ENCODE measurements at regions not wholly inside any gene's neighbourhood (a gene's known extent, or its start where the extent isn't known, plus 50 kb on each side); places are given as distances from the start of the nearest gene placed in this dataset.

DNA sequence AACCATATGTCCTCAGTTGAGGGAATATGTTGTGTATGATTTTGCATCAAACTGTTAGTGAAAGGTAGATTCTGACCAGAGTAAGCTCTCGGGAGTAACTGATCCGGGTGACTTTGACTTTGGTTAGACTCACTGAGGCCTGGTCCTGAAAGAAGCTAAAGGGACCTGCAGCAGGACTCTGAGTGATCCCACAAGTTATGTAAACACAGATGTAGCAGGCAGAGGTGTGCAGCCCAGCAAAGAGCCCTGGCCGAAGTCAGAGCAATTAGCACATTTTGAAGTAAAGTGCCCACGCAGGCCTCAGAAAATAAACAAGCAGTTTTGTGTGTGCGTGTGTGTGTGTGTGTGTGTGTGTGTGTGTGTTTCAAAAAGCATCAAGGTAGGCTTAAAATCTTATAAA is 245.6 kb upstream of the FERD3L start:
- WGBS, 2 donors: 63 to 77% methylated on average over 5 of the region's 5 CpGs
- H3K4me1 ChIP-seq: no peaks in the 10 kb centered on the region
- H3K27me3 ChIP-seq: no peaks in the 10 kb centered on the region
- H3K4me3 ChIP-seq: no peak overlapping the region
- DNase-seq (no peak), ATAC-seq (no peak)
- no peak overlapping the region for H3K27ac ChIP-seq
- H3K9me3 ChIP-seq: peaks cover 0 to 9% (median 0%) of the 10 kb centered on the region in 11 donors
- TF ChIP-seq, protein P1, sequence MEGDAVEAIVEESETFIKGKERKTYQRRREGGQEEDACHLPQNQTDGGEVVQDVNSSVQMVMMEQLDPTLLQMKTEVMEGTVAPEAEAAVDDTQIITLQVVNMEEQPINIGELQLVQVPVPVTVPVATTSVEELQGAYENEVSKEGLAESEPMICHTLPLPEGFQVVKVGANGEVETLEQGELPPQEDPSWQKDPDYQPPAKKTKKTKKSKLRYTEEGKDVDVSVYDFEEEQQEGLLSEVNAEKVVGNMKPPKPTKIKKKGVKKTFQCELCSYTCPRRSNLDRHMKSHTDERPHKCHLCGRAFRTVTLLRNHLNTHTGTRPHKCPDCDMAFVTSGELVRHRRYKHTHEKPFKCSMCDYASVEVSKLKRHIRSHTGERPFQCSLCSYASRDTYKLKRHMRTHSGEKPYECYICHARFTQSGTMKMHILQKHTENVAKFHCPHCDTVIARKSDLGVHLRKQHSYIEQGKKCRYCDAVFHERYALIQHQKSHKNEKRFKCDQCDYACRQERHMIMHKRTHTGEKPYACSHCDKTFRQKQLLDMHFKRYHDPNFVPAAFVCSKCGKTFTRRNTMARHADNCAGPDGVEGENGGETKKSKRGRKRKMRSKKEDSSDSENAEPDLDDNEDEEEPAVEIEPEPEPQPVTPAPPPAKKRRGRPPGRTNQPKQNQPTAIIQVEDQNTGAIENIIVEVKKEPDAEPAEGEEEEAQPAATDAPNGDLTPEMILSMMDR (IDR thresholded peaks at IDR 0.05): no peak
- intact Hi-C loops (cut with DNase I): no loop called here
- H3K36me3 ChIP-seq: no peaks in the 10 kb centered on the region

DNA sequence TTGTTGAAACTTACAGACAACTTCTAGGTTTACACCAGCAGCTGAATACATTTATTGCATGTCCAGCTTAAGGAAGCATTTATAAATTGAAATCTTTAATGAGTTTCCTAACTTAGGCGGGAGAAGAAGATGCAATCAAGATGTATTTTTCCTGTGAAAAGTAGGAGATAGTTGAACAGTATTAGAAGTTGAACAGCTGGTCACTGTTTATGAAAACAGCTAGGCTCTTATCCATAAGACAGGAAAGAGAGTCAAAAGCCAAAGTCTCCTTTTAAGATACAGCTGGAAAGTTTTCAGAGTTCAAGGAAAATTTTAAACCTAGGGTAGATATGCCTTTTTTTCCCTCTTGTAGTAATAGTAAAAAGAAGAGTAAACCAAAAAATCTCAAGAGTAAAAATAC is 236.1 kb upstream of the FERD3L start:
- 50 to 63% methylated on average over 1 of the region's 1 CpG for WGBS, 2 donors
- H3K27ac ChIP-seq: no peak overlapping the region
- H3K4me3 ChIP-seq: no peak overlapping the region
- no peaks in the 10 kb centered on the region for H3K27me3 ChIP-seq
- no peak for ATAC-seq
- no peaks in the 10 kb centered on the region for H3K36me3 ChIP-seq
- intact Hi-C loops (cut with DNase I): no loop called here
- no peaks in the 10 kb centered on the region for H3K4me1 ChIP-seq
- TF ChIP-seq, protein P1 (IDR thresholded peaks at IDR 0.05): no peak
- H3K9me3 ChIP-seq: no peaks in the 10 kb centered on the region
- DNase-seq: no peak

DNA sequence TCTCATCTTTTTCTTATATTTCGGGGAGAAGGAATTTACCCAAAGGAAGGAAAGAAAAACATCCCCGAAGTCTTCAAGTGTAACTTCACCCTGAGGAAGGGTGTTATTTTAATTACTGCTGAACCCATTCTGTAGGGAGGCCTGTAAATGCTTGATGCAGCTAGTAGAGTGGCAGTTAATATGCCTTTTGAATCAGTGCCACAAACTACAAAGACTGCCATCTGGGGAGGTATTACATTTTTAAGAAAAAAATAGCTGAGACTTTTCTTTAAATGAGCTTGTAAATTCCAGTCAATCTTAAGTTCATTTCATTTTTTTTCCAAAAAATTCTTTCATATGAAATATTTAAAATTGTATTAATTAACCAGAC is 233.1 kb upstream of the FERD3L start:
- H3K27me3 ChIP-seq: no peaks in the 10 kb centered on the region
- H3K36me3 ChIP-seq: no peaks in the 10 kb centered on the region
- TF ChIP-seq, protein P1 (IDR thresholded peaks at IDR 0.05): no peak
- H3K4me1 ChIP-seq: no peaks in the 10 kb centered on the region
- no peaks in the 10 kb centered on the region for H3K9me3 ChIP-seq
- no peak overlapping the region for H3K27ac ChIP-seq
- no peak overlapping the region for H3K4me3 ChIP-seq
- WGBS, 2 donors: 54 to 63% methylated on average over 2 of the region's 2 CpGs
- DNase-seq (no peak), ATAC-seq (no peak)
- intact Hi-C loops (cut with DNase I): no loop called here

DNA sequence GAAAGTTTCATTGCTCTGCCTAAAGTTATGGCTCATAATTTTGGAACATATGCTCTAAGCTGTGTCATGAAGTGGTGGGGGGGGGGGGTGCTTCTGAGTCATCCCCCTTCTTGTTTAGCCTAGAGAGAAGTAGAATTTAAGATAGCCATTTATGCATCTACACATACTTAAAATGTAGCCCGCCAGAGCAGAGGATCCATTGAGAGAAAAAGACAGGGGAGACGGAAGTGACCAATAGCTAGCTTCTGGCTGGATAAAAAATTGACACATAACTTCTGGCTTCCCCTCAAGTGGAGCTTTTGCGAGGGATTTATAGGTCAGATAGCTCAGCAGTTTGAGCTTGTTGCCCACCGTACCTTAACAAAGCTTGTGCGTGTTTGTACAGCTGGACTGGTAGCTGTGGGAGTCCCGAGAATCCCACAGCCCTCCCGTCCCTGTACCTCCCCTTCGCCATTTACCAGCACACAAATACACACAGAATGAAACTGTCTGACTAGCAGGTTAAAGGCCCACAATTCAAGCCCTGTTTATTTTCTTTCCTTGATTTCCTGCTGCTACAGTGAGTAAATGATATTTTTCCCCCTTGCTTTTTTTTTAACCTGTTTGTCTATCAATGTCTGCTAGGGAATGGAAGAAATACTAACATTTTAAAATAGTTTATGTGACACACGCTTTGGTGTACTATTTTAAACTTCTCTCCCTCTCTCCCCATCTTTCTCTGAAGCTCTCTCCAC is 232.6 kb upstream of the FERD3L start:
- Histone ChIP-seq H3K4me1 (no peaks in the 10 kb centered on the region), H3K36me3 (no peaks in the 10 kb centered on the region), H3K27me3 (no peaks in the 10 kb centered on the region), H3K27ac (no peak overlapping the region), H3K4me3 (no peak overlapping the region), H3K9me3 (no peaks in the 10 kb centered on the region)
- DNase-seq (no peak), ATAC-seq (no peak)
- TF ChIP-seq, protein P1 (IDR thresholded peaks at IDR 0.05): no peak
- intact Hi-C loops (cut with DNase I): no loop called here
- 49 to 54% methylated on average over 9 of the region's 9 CpGs for WGBS, 2 donors
